ENCODE measurements at regions not wholly inside any gene's neighbourhood (a gene's known extent, or its start where the extent isn't known, plus 50 kb on each side); places are given as distances from the start of the nearest gene placed in this dataset.

GRCh38 chr22:47696776-47697175 is 934.3 kb downstream of the TBC1D22A start:
- intact Hi-C loops (cut with DNase I) = no loop called here

GRCh38 chr22:47695176-47695575 is 932.7 kb downstream of the TBC1D22A start:
- H3K9me3 ChIP-seq (replicated peaks in 1 of 3) = no peaks in the 10 kb centered on the region
- no peaks in the 10 kb centered on the region for H3K4me1 ChIP-seq (replicated peaks in 1 of 2)
- no peak for TF ChIP-seq POLR2A (IDR thresholded peaks at IDR 0.05)
- TF ChIP-seq CTCF (IDR thresholded peaks at IDR 0.05) = no peak
- DNase-seq = peak in 1 of 7 donors; percentile 4
- no peaks in the 10 kb centered on the region for H3K36me3 ChIP-seq (replicated peaks in 1 of 2)
- no peak overlapping the region for H3K27ac ChIP-seq
- no peaks in the 10 kb centered on the region for H3K27me3 ChIP-seq
- no peak overlapping the region for H3K4me3 ChIP-seq
- intact Hi-C loops (cut with DNase I) = no loop called here
- 69 to 100% (median 80%) methylated on average over 3 to 5 of the region's 5 CpGs for WGBS, 4 donors

More at GRCh38 chr22:47696776-47697175, 934.3 kb downstream of the TBC1D22A start:
- TF ChIP-seq POLR2A (IDR thresholded peaks at IDR 0.05) (no peak), CTCF (IDR thresholded peaks at IDR 0.05) (no peak)
- no peaks in the 10 kb centered on the region for H3K4me1 ChIP-seq (replicated peaks in 1 of 2)
- no peak overlapping the region for H3K4me3 ChIP-seq
- DNase-seq = peak in 1 of 7 donors; percentile 5
- H3K9me3 ChIP-seq (replicated peaks in 1 of 3) = no peaks in the 10 kb centered on the region
- H3K27me3 ChIP-seq = no peaks in the 10 kb centered on the region
- no peaks in the 10 kb centered on the region for H3K36me3 ChIP-seq (replicated peaks in 1 of 2)
- 61 to 67% (median 63%) methylated on average over 3 of the region's 3 CpGs for WGBS, 4 donors
- no peak overlapping the region for H3K27ac ChIP-seq

- WGBS, 4 donors = 67 to 82% (median 71%) methylated on average over 4 of the region's 4 CpGs
- H3K4me3 ChIP-seq = no peak overlapping the region
- H3K36me3 ChIP-seq (replicated peaks in 1 of 2) = no peaks in the 10 kb centered on the region
- no peaks in the 10 kb centered on the region for H3K9me3 ChIP-seq (replicated peaks in 1 of 3)
- no peaks in the 10 kb centered on the region for H3K27me3 ChIP-seq
- DNase-seq = peak in 1 of 7 donors; percentile 5
- no peak for TF ChIP-seq CTCF (IDR thresholded peaks at IDR 0.05)
- no peak for TF ChIP-seq POLR2A (IDR thresholded peaks at IDR 0.05)
- intact Hi-C loops (cut with DNase I) = no loop called here
- no peak overlapping the region for H3K27ac ChIP-seq
- no peaks in the 10 kb centered on the region for H3K4me1 ChIP-seq (replicated peaks in 1 of 2)
Observed at GRCh38 chr22:47694536-47695130, 932.2 kb downstream of the TBC1D22A start.

- Histone ChIP-seq H3K9me3 (replicated peaks in 1 of 3) (no peaks in the 10 kb centered on the region), H3K27ac (no peak overlapping the region), H3K27me3 (no peaks in the 10 kb centered on the region), H3K36me3 (replicated peaks in 1 of 2) (no peaks in the 10 kb centered on the region), H3K4me3 (no peak overlapping the region), H3K4me1 (replicated peaks in 1 of 2) (no peaks in the 10 kb centered on the region)
- TF ChIP-seq CTCF (IDR thresholded peaks at IDR 0.05) (no peak), POLR2A (IDR thresholded peaks at IDR 0.05) (no peak)
- WGBS, 4 donors = 57 to 84% (median 80%) methylated on average over 2 to 6 of the region's 6 CpGs
- intact Hi-C loops (cut with DNase I) = no loop called here
- DNase-seq = peak in 1 of 7 donors; percentile 6
Observed at GRCh38 chr22:47693606-47694005, 931.2 kb downstream of the TBC1D22A start.

Measured in adrenal gland (tissue), 9 donors.